Neural crest cell (in vitro differentiated cells): ENCODE measurements at regions not wholly inside any gene's neighbourhood (a gene's known extent, or its start where the extent isn't known, plus 50 kb on each side); places are given as distances from the start of the nearest gene placed in this dataset.

Experiments
- DNase-seq: peaks from one replicate; pipeline ENCODE4 v3.0.0; 2021; ENCODE audit warnings: low read depth, mixed read lengths, low spot score
- H3K27ac Mint-ChIP-seq: one replicate; pipeline ENCODE4 v1.8.0; 2021; ENCODE audit warnings: mild to moderate bottlenecking, mixed read lengths; ENCODE audit not compliant: unreplicated experiment
- H3K27me3 Mint-ChIP-seq: 2 replicates; pipeline ENCODE4 v1.8.0; 2021; ENCODE audit warnings: low read depth, mild to moderate bottlenecking, mixed read lengths
- H3K36me3 Mint-ChIP-seq: 2 replicates; pipeline ENCODE4 v1.8.0; 2021; ENCODE audit warnings: low read depth, mild to moderate bottlenecking, mixed read lengths
- H3K4me1 Mint-ChIP-seq: 2 replicates; pipeline ENCODE4 v1.8.0; 2021; ENCODE audit warnings: mixed read lengths
- H3K4me3 Mint-ChIP-seq: one replicate; pipeline ENCODE4 v1.8.0; 2021; ENCODE audit warnings: mild to moderate bottlenecking, mixed read lengths
- H3K9me3 Mint-ChIP-seq: 2 replicates; pipeline ENCODE4 v1.8.0; 2021; ENCODE audit warnings: mixed read lengths
- CTCF ChIP-seq: fragments of 200-600 bp; sonication (generic); conservative IDR thresholded peaks from 2 replicates; pipeline ENCODE4 v1.5.0; 2021; ENCODE audit warnings: antibody characterized with exemption, mild to moderate bottlenecking

GRCh38 chr15:85870216-85871014 is 75.7 kb upstream of the KLHL25 start:
- H3K27me3 Mint-ChIP-seq = no peaks in the 10 kb centered on the region
- no peak for DNase-seq
- no peaks in the 10 kb centered on the region for H3K4me1 Mint-ChIP-seq

DNA sequence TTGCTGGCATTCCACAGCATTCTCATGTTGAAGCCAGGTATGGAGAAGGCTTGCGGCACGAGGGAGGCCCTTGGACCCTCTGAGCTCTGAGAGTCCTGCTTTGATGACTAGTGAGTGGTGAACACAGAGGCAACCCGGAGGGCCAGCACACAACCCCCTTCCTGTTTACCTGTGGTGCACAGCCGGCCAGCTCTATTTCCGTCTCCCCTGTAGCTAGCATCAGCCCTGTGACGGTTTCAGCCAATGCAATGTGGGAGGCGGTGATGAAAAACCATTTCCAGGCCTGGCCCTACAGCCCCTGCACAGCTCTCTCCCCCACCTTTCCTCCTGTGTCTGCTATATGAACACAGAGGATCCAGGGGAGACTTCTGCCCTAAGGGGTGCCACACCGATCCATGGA is 76.8 kb upstream of the KLHL25 start:
- H3K4me3 Mint-ChIP-seq = no peak overlapping the region
- H3K27ac Mint-ChIP-seq = no peak overlapping the region
- DNase-seq = no peak
- H3K36me3 Mint-ChIP-seq = no peaks in the 10 kb centered on the region
- no peak for TF ChIP-seq CTCF
- H3K27me3 Mint-ChIP-seq = peaks cover 2% of the 10 kb centered on the region
- no peaks in the 10 kb centered on the region for H3K9me3 Mint-ChIP-seq
- no peaks in the 10 kb centered on the region for H3K4me1 Mint-ChIP-seq

More at GRCh38 chr15:85870216-85871014, 75.7 kb upstream of the KLHL25 start:
- Mint-ChIP-seq H3K36me3 (no peaks in the 10 kb centered on the region), H3K4me3 (no peak overlapping the region), H3K9me3 (no peaks in the 10 kb centered on the region), H3K27ac (no peak overlapping the region)
- no peak for TF ChIP-seq CTCF

- peaks cover 7% of the 10 kb centered on the region for H3K27me3 Mint-ChIP-seq
- H3K4me1 Mint-ChIP-seq = no peaks in the 10 kb centered on the region
- no peak overlapping the region for H3K4me3 Mint-ChIP-seq
- H3K9me3 Mint-ChIP-seq = no peaks in the 10 kb centered on the region
- no peak for TF ChIP-seq CTCF
- no peak for DNase-seq
- H3K27ac Mint-ChIP-seq = no peak overlapping the region
- H3K36me3 Mint-ChIP-seq = no peaks in the 10 kb centered on the region
Measured at GRCh38 chr15:85872125-85872524, 77.4 kb upstream of the KLHL25 start.

DNA sequence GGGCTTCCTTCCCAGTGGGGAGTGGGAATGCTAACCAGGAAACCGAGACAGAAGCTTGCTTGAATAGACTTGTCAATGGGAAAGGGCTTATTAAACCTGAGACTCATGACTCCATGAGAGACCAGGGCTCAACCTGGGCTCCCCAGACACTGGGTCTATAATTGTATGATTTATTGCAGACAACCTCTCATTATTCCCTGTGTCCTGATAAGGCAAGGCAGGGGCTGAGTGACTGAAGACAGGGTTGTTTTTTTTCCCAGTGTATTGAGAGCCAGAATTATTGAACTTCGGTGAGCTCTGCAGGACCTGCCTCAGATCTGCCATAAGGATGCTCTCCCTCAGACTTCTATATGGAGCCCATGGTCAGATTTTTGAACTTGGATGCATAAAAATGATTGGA is 79.5 kb upstream of the KLHL25 start:
- no peak overlapping the region for H3K4me3 Mint-ChIP-seq
- no peaks in the 10 kb centered on the region for H3K9me3 Mint-ChIP-seq
- H3K27me3 Mint-ChIP-seq = peaks cover 12% of the 10 kb centered on the region
- DNase-seq = no peak
- no peak overlapping the region for H3K27ac Mint-ChIP-seq
- H3K36me3 Mint-ChIP-seq = no peaks in the 10 kb centered on the region
- no peak for TF ChIP-seq CTCF
- no peaks in the 10 kb centered on the region for H3K4me1 Mint-ChIP-seq

GRCh38 chr15:85875756-85876155 is 81.0 kb upstream of the KLHL25 start:
- no peaks in the 10 kb centered on the region for H3K36me3 Mint-ChIP-seq
- DNase-seq = no peak
- no peaks in the 10 kb centered on the region for H3K9me3 Mint-ChIP-seq
- H3K27me3 Mint-ChIP-seq = peaks cover 16% of the 10 kb centered on the region
- no peak overlapping the region for H3K4me3 Mint-ChIP-seq
- TF ChIP-seq CTCF = no peak
- H3K4me1 Mint-ChIP-seq = no peaks in the 10 kb centered on the region
- H3K27ac Mint-ChIP-seq = no peak overlapping the region
